H1 (cell line): ENCODE measurements at regions not wholly inside any gene's neighbourhood (a gene's known extent, or its start where the extent isn't known, plus 50 kb on each side); places are given as distances from the start of the nearest gene placed in this dataset.

Source experiments
- CTCF ChIA-PET: fragments of 300-600 bp; sonication (Branson Sonifier 250); formaldehyde crosslinking; loops from one replicate; lab custom pipeline; 2021; ENCODE audit not compliant: partially characterized antibody; lab: Charles Lee
- POLR2A ChIA-PET: fragments of 300-600 bp; sonication (Branson Sonifier 250); formaldehyde crosslinking; loops from one replicate; lab custom pipeline; 2021; ENCODE audit warnings: inconsistent platforms; ENCODE audit not compliant: partially characterized antibody; lab: Charles Lee
- DNase-seq, 2 experiments: peaks; one replicate each; pipeline versions ENCODE4 v3.0.0 to v3.0.0-alpha.2; 2010 to 2022; ENCODE audit warnings: low spot score in 2 of 2, low read depth in 1 of 2, mixed read lengths in 1 of 2
- FAIRE-seq: peaks from 2 replicates; lab custom pipeline; 2011; peaks lifted over from hg19 to GRCh38; lab: Jason Lieb, UNC
- H2AFZ ChIP-seq: 2 replicates; pipeline ENCODE4 v1.8.1; 2012; ENCODE audit warnings: low read length, inconsistent platforms
- H2AK5ac ChIP-seq: 2 replicates; pipeline ENCODE4 v1.6.1; 2013; ENCODE audit warnings: low read depth, low read length
- H2BK120ac ChIP-seq: replicated peaks from 2 replicates; pipeline ENCODE3; 2013; ENCODE audit warnings: low read depth, low read length, inconsistent platforms
- H2BK12ac ChIP-seq: 2 replicates; pipeline ENCODE4 v1.6.1; 2013; ENCODE audit warnings: low read depth, low read length
- H2BK15ac ChIP-seq: 2 replicates; pipeline ENCODE4 v1.6.1; 2013; ENCODE audit warnings: low read length
- H2BK20ac ChIP-seq: 2 replicates; pipeline ENCODE4 v1.6.1; 2013; ENCODE audit warnings: low read length
- H2BK5ac ChIP-seq: 2 replicates; pipeline ENCODE4 v1.6.1; 2013; ENCODE audit warnings: low read depth, low read length
- H3K14ac ChIP-seq: 2 replicates; pipeline ENCODE4 v1.6.1; 2013; ENCODE audit warnings: inconsistent platforms; ENCODE audit not compliant: insufficient read length
- H3K18ac ChIP-seq: 2 replicates; pipeline ENCODE4 v1.6.1; 2013; ENCODE audit warnings: low read length; ENCODE audit errors: extremely low read depth
- H3K23ac ChIP-seq: 2 replicates; pipeline ENCODE4 v1.6.1; 2013; ENCODE audit warnings: inconsistent platforms; ENCODE audit not compliant: insufficient read length
- H3K23me2 ChIP-seq: 2 replicates; pipeline ENCODE4 v1.6.1; 2013; ENCODE audit warnings: low read depth, low read length
- H3K27ac ChIP-seq: 2 replicates; pipeline ENCODE4 v1.6.1; 2011; ENCODE audit warnings: low read depth, low read length, inconsistent platforms
- H3K27me3 ChIP-seq, 4 experiments: replicated peaks in 1 of 4; 1 replicate in 1 of 4; 2 replicates in 3 of 4; pipeline versions ENCODE4 v1.6.1 to v1.8.1; 2011 to 2013; ENCODE audit warnings: low read length in 3 of 4, mild to moderate bottlenecking in 3 of 4, inconsistent platforms in 2 of 4, mixed read lengths in 2 of 4, moderate library complexity in 1 of 4; ENCODE audit not compliant: control insufficient read depth in 3 of 4, insufficient read depth in 3 of 4; ENCODE audit errors: extremely low read depth in 1 of 4
- H3K36me3 ChIP-seq, 4 experiments: 2 replicates each; pipeline versions ENCODE4 v1.6.1 to v1.8.1; 2011 to 2013; ENCODE audit warnings: mild to moderate bottlenecking in 4 of 4, low read length in 3 of 4, moderate library complexity in 2 of 4, control low read depth in 1 of 4, inconsistent platforms in 1 of 4; ENCODE audit not compliant: insufficient read depth in 4 of 4, control insufficient read depth in 2 of 4
- H3K4ac ChIP-seq: replicated peaks from 2 replicates; pipeline ENCODE3; 2013; ENCODE audit warnings: low read length, low read depth, mixed read lengths, inconsistent platforms; ENCODE audit not compliant: insufficient read length
- H3K4me1 ChIP-seq, 4 experiments: replicated peaks in 1 of 4; 1 replicate in 1 of 4; 2 replicates in 3 of 4; pipeline versions ENCODE4 v1.6.1 to v1.8.1; 2011 to 2013; ENCODE audit warnings: low read length in 3 of 4, inconsistent platforms in 2 of 4, mixed read lengths in 1 of 4; ENCODE audit not compliant: insufficient read depth in 4 of 4, control insufficient read depth in 3 of 4
- H3K4me2 ChIP-seq, 2 experiments: 2 replicates each; pipeline versions ENCODE4 v1.6.1 to v1.8.1; 2011 to 2013; ENCODE audit warnings: low read depth in 2 of 2, low read length in 2 of 2, control low read depth in 1 of 2, inconsistent platforms in 1 of 2, mild to moderate bottlenecking in 1 of 2; ENCODE audit not compliant: insufficient read depth in 1 of 2
- H3K4me3 ChIP-seq, 4 experiments: fragments of 200-600, 300-600 bp in 1 of 4; sonication (generic), shearing (Covaris generic), sonication (Bioruptor Twin) in 1 of 4; 2 replicates each; pipeline versions ENCODE4 v1.5.1 to v1.8.1; 2011 to 2016; ENCODE audit warnings: low read length in 4 of 4, low read depth in 3 of 4, control low read depth in 2 of 4, inconsistent platforms in 2 of 4, mild to moderate bottlenecking in 2 of 4, mixed read lengths in 1 of 4, moderate library complexity in 1 of 4; ENCODE audit not compliant: insufficient read depth in 2 of 4; ENCODE audit errors: extremely low read depth in 1 of 4
- H3K56ac ChIP-seq: replicated peaks from 2 replicates; pipeline ENCODE3; 2013; ENCODE audit warnings: low read depth, mild to moderate bottlenecking, mixed read lengths, low read length, inconsistent platforms; ENCODE audit not compliant: insufficient read length
- H3K79me1 ChIP-seq: 2 replicates; pipeline ENCODE4 v1.6.1; 2013; ENCODE audit warnings: low read depth, low read length, control low read depth
- H3K79me2 ChIP-seq, 2 experiments: 2 replicates each; pipeline versions ENCODE4 v1.6.1 to v1.8.1; 2012 to 2013; ENCODE audit warnings: low read length in 2 of 2, mild to moderate bottlenecking in 2 of 2, inconsistent platforms in 1 of 2; ENCODE audit not compliant: insufficient read depth in 2 of 2, control insufficient read depth in 1 of 2
- H3K9ac ChIP-seq, 4 experiments: replicated peaks in 1 of 4; 1 replicate in 1 of 4; 2 replicates in 3 of 4; pipeline versions ENCODE4 v1.6.1 to v1.8.1; 2011 to 2013; ENCODE audit warnings: low read depth in 3 of 4, low read length in 3 of 4, control low read depth in 2 of 4, mild to moderate bottlenecking in 2 of 4, moderate library complexity in 2 of 4, inconsistent platforms in 1 of 4; ENCODE audit errors: extremely low read depth in 1 of 4
- H3K9me3 ChIP-seq, 2 experiments: 2 replicates each; pipeline versions ENCODE4 v1.6.1 to v1.8.1; 2012 to 2013; ENCODE audit warnings: mild to moderate bottlenecking in 2 of 2, moderate library complexity in 2 of 2, control low read depth in 1 of 2, inconsistent platforms in 1 of 2, low read depth in 1 of 2, low read length in 1 of 2, mixed read lengths in 1 of 2; ENCODE audit not compliant: insufficient read depth in 2 of 2
- H4K20me1 ChIP-seq, 2 experiments: replicated peaks in 1 of 2; 2 replicates each; pipeline versions ENCODE3 to v1.8.1; 2011 to 2013; ENCODE audit warnings: inconsistent platforms in 2 of 2, low read length in 2 of 2, mild to moderate bottlenecking in 1 of 2; ENCODE audit not compliant: insufficient read depth in 2 of 2, control insufficient read depth in 1 of 2
- H4K5ac ChIP-seq: 2 replicates; pipeline ENCODE4 v1.6.1; 2013; ENCODE audit warnings: low read length, low read depth, mixed read lengths, inconsistent platforms; ENCODE audit not compliant: insufficient read length
- H4K8ac ChIP-seq: 2 replicates; pipeline ENCODE4 v1.8.0; 2013; ENCODE audit warnings: mild to moderate bottlenecking, moderate library complexity, low read length, inconsistent platforms; ENCODE audit not compliant: insufficient read depth; ENCODE audit errors: extremely low read depth
- H4K91ac ChIP-seq: replicated peaks from 2 replicates; pipeline ENCODE3; 2013; ENCODE audit warnings: low read length, mixed read lengths, inconsistent platforms; ENCODE audit not compliant: insufficient read length
- ATF3 ChIP-seq: IDR thresholded peaks from 2 replicates; pipeline ENCODE4 v1.6.1; 2011; ENCODE audit warnings: low read depth, mild to moderate bottlenecking, low read length; ENCODE audit not compliant: insufficient read depth
- CHD2 ChIP-seq: IDR thresholded peaks from 2 replicates; pipeline ENCODE4 v1.6.1; 2012; ENCODE audit warnings: low read length, improper control_type of control experiment
- CTCF ChIP-seq, 3 experiments: IDR thresholded peaks; 1 replicate in 2 of 3; 2 replicates in 1 of 3; pipeline versions ENCODE4 v1.5.1 to v1.6.1; 2011; ENCODE audit warnings: low read length in 3 of 3, mild to moderate bottlenecking in 3 of 3, inconsistent platforms in 2 of 3, low read depth in 1 of 3, moderate library complexity in 1 of 3; ENCODE audit not compliant: insufficient read depth in 1 of 3; ENCODE audit errors: control extremely low read depth in 1 of 3
- EGR1 ChIP-seq: IDR thresholded peaks from 2 replicates; pipeline ENCODE4 v1.6.1; 2011; ENCODE audit warnings: low read depth, low read length, borderline replicate concordance
- KDM4A ChIP-seq: IDR thresholded peaks from one replicate; pipeline ENCODE4 v1.7.1; 2012; ENCODE audit warnings: low read depth, mild to moderate bottlenecking, moderate library complexity, low read length, inconsistent platforms; ENCODE audit not compliant: severe bottlenecking
- KDM5A ChIP-seq: fragments of 200-600 bp; IDR thresholded peaks from 2 replicates; pipeline ENCODE4 v1.7.1; 2012; ENCODE audit warnings: mild to moderate bottlenecking, low read length, inconsistent platforms, mixed read lengths
- POLR2AphosphoS5 ChIP-seq: IDR thresholded peaks from 2 replicates; pipeline ENCODE4 v1.6.1; 2011; ENCODE audit warnings: low read depth, low read length
- POU5F1 ChIP-seq: IDR thresholded peaks from 2 replicates; pipeline ENCODE4 v1.6.1; 2011; ENCODE audit warnings: low read depth, mild to moderate bottlenecking, low read length, moderate library complexity
- RNF2 ChIP-seq: fragments of 200-900, 300-1000 bp; sonication (generic); IDR thresholded peaks from 2 replicates; pipeline ENCODE4 v1.7.1; 2016; ENCODE audit warnings: borderline replicate concordance, low read depth, mild to moderate bottlenecking, antibody characterized with exemption, low read length; ENCODE audit not compliant: poor library complexity, severe bottlenecking; ENCODE audit errors: missing control alignments
- SP2 ChIP-seq: IDR thresholded peaks from 2 replicates; pipeline ENCODE4 v1.6.1; 2012; ENCODE audit warnings: mild to moderate bottlenecking, low read length, inconsistent platforms
- TEAD4 ChIP-seq: IDR thresholded peaks from 2 replicates; pipeline ENCODE4 v1.6.1; 2012; ENCODE audit warnings: low read depth, low read length, inconsistent platforms, mixed read lengths
- WGBS, 2 experiments: shearing (Covaris generic) in 1 of 2; methylation state at CpG; one replicate each; pipeline versions ENCODE4 v1.1.6 to v1.1.7; 2013 to 2015; ENCODE audit warnings: low lambda C conversion rate in 2 of 2, mixed read lengths in 2 of 2, inconsistent platforms in 1 of 2, low coverage in 1 of 2, missing lambda C conversion rate in 1 of 2; ENCODE audit not compliant: insufficient replicate concordance in 2 of 2, insufficient coverage in 1 of 2, insufficient read length in 1 of 2; ENCODE audit errors: extremely low coverage in 1 of 2, missing lambda C conversion rate in 1 of 2; 5-methylcytosine and 5-hydroxymethylcytosine counted together

- H3K79me2 ChIP-seq, result no peaks in the 10 kb centered on the region
- H3K79me1 ChIP-seq, result no peaks in the 10 kb centered on the region
- H2BK5ac ChIP-seq, result no peak overlapping the region
- H3K18ac ChIP-seq, result no peak overlapping the region
- no peaks in the 10 kb centered on the region; the same call in 1 of the 2 replicates for H3K23me2 ChIP-seq
- peak in 1 of 2 experiments; percentile 32 for DNase-seq
- no peak overlapping the region for H3K56ac ChIP-seq
- peaks cover 2 to 7% (median 4%) of the 10 kb centered on the region in 4 experiments; a peak in 5 of 7 replicates for H3K4me1 ChIP-seq
- POLR2A ChIA-PET, result interaction anchor here (0.5 kb wide), 1 partner anchor 435 kb away, joined by 3 read pairs; the partner anchor contains the start of gene GAA
- TF ChIP-seq POU5F1, result no peak
- no peak for TF ChIP-seq CTCF (IDR thresholded peaks at IDR 0.05; ENCODE audit: control extremely low read depth in 1 of 3, insufficient read depth in 1 of 3, low read depth in 1 of 3, low read length in 3 of 3)
- TF ChIP-seq KDM5A, result no peak
- TF ChIP-seq POLR2AphosphoS5, result no peak
- no peak for TF ChIP-seq SP2
- no peak for TF ChIP-seq TEAD4
- no peak for TF ChIP-seq KDM4A
- TF ChIP-seq EGR1, result no peak
- TF ChIP-seq CHD2, result no peak
- no peak for TF ChIP-seq ATF3
- no peak for TF ChIP-seq RNF2
- no peak overlapping the region for H2BK120ac ChIP-seq
- H2BK15ac ChIP-seq, result no peak overlapping the region
- FAIRE-seq, result no peak
- H3K4ac ChIP-seq, result no peak overlapping the region
- H3K4me3 ChIP-seq, result no peak overlapping the region
- no peak overlapping the region for H3K23ac ChIP-seq
- CTCF ChIA-PET, result interaction anchor here (0.8 to 2.1 kb wide), 4 partner anchors 14 to 56 kb away, joined by 3 to 7 read pairs (median 4); partner anchors contain the start of gene RBFOX3
- no peak overlapping the region for H4K91ac ChIP-seq
- no peak overlapping the region for H2BK20ac ChIP-seq
- H3K36me3 ChIP-seq, result no peaks in the 10 kb centered on the region
- no peak overlapping the region for H3K4me2 ChIP-seq
- H3K9me3 ChIP-seq, result peaks cover 7 to 13% of the 10 kb centered on the region in 2 experiments
- H3K27me3 ChIP-seq, result no peaks in the 10 kb centered on the region; a peak in 2 of 7 replicates
- WGBS, 2 experiments, result 94% methylated on average over 7 of the region's 7 CpGs; no CpG with 5 or more reads in 1 of the 2 experiments
- no peak overlapping the region for H2AK5ac ChIP-seq
- no peak overlapping the region for H4K8ac ChIP-seq
- H4K5ac ChIP-seq, result no peak overlapping the region
- H2BK12ac ChIP-seq, result no peak overlapping the region
- no peak overlapping the region for H3K14ac ChIP-seq
- no peak overlapping the region for H2AFZ ChIP-seq
- no peak overlapping the region for H3K27ac ChIP-seq
- no peak overlapping the region for H3K9ac ChIP-seq
- H4K20me1 ChIP-seq, result no peaks in the 10 kb centered on the region
These were observed 55.3 kb upstream of the RBFOX3 start for GRCh38 chr17:79666111-79666510.
